SK-N-MC (cell line): ENCODE measurements at regions not wholly inside any gene's neighbourhood (a gene's known extent, or its start where the extent isn't known, plus 50 kb on each side); places are given as distances from the start of the nearest gene placed in this dataset.

Experiments used
- EZH2 ChIP-seq: fragments of 200-600 bp; sonication (generic); IDR thresholded peaks from one replicate; pipeline ENCODE4 v1.6.1; 2017; ENCODE audit warnings: antibody characterized with exemption
- FOXP2 ChIP-seq: optimal IDR thresholded peaks from 2 replicates; pipeline ENCODE3; 2011; ENCODE audit warnings: mild to moderate bottlenecking, moderate library complexity; ENCODE audit not compliant: insufficient read depth; ENCODE audit errors: extremely low read length, control extremely low read depth
- POLR2AphosphoS5 ChIP-seq: IDR thresholded peaks from 2 replicates; pipeline ENCODE4 v1.6.1; 2012; ENCODE audit warnings: mild to moderate bottlenecking, low read depth, low read length, borderline replicate concordance

GRCh38 chrX:144768540-144768939 is 478.8 kb upstream of the SPANXN1 start:
- TF ChIP-seq EZH2, result no peak
- no peak for TF ChIP-seq POLR2AphosphoS5
- TF ChIP-seq FOXP2, result no peak
